LNCaP clone FGC (cell line): ENCODE measurements at regions not wholly inside any gene's neighbourhood (a gene's known extent, or its start where the extent isn't known, plus 50 kb on each side); places are given as distances from the start of the nearest gene placed in this dataset.
"Not testable (repeated sequence)": the region's sequence is repeated elsewhere in the genome, so short reads cannot be mapped to it uniquely, and the experiment has no call there.

Experiments used
- DNase-seq: peaks from one replicate; pipeline ENCODE4 v3.0.0-alpha.2; 2011; ENCODE audit warnings: low read depth
- H3K4me3 ChIP-seq: 2 replicates; pipeline ENCODE4 v1.5.1; 2011; ENCODE audit warnings: mild to moderate bottlenecking, low read depth, low read length, control low read depth
- CTCF ChIP-seq: IDR thresholded peaks from 2 replicates; pipeline ENCODE4 v1.5.1; 2012; ENCODE audit warnings: mild to moderate bottlenecking; ENCODE audit not compliant: control insufficient read depth, insufficient read depth; ENCODE audit errors: extremely low read depth

GRCh38 chr5:42944989-42945388 is 95.1 kb downstream of the ANXA2R start:
- no peak overlapping the region for H3K4me3 ChIP-seq
- DNase-seq: no peak
- TF ChIP-seq CTCF: no peak

- no peak for TF ChIP-seq CTCF
- DNase-seq: no peak
- no peak overlapping the region for H3K4me3 ChIP-seq
Observed at GRCh38 chr5:42943931-42944631, 96.0 kb downstream of the ANXA2R start.

- no peak overlapping the region for H3K4me3 ChIP-seq
- DNase-seq: no peak
- no peak for TF ChIP-seq CTCF
Observed at GRCh38 chr5:42940853-42941252, 99.3 kb downstream of the ANXA2R start.

- DNase-seq, H3K4me3 ChIP-seq: not testable (repeated sequence)
Observed at GRCh38 chr5:42932011-42932410, 108.1 kb downstream of the ANXA2R start.

GRCh38 chr5:42931451-42931850 is 108.7 kb downstream of the ANXA2R start:
- not testable (repeated sequence) for H3K4me3 ChIP-seq, DNase-seq

GRCh38 chr5:42930934-42931333 is 109.2 kb downstream of the ANXA2R start:
- no peak for DNase-seq
- H3K4me3 ChIP-seq: no peak overlapping the region
- no peak for TF ChIP-seq CTCF

GRCh38 chr5:42929871-42930270 is 110.2 kb downstream of the ANXA2R start:
- DNase-seq: no peak
- no peak overlapping the region for H3K4me3 ChIP-seq
- no peak for TF ChIP-seq CTCF

- no peak for DNase-seq
- H3K4me3 ChIP-seq: no peak overlapping the region
- TF ChIP-seq CTCF: no peak
Observed at GRCh38 chr5:42927730-42928129, 112.4 kb downstream of the ANXA2R start.
